OCI-M2 (cell line): ENCODE measurements at regions not wholly inside any gene's neighbourhood (a gene's known extent, or its start where the extent isn't known, plus 50 kb on each side); places are given as distances from the start of the nearest gene placed in this dataset.
"Not testable (repeated sequence)": the region's sequence is repeated elsewhere in the genome, so short reads cannot be mapped to it uniquely, and the experiment has no call there.

Source experiments
- DNase-seq: peaks from one replicate; lab custom pipeline; 2025; ENCODE audit not compliant: unreplicated experiment; lab: John Stamatoyannopoulos, UW

GRCh38 chr12:86523844-86524243 lies 267.7 kb upstream of the MGAT4C start:
- no peak for DNase-seq

- DNase-seq, result no peak
Measured at GRCh38 chr12:86521870-86522269, 265.7 kb upstream of the MGAT4C start.

GRCh38 chr12:86513226-86513625 lies 257.0 kb upstream of the MGAT4C start:
- no peak for DNase-seq

GRCh38 chr12:86496595-86496994 lies 240.4 kb upstream of the MGAT4C start:
- DNase-seq, result no peak

- no peak for DNase-seq
Measured at GRCh38 chr12:86484473-86484872, 228.3 kb upstream of the MGAT4C start.

GRCh38 chr12:86473231-86473630 lies 217.0 kb upstream of the MGAT4C start:
- DNase-seq, result no peak

- DNase-seq, result no peak
Measured at GRCh38 chr12:86456776-86457175, 200.6 kb upstream of the MGAT4C start.

GRCh38 chr12:86456241-86456640 lies 200.1 kb upstream of the MGAT4C start:
- DNase-seq, result no peak

- DNase-seq, result no peak
Measured at GRCh38 chr12:86445356-86445755, 189.2 kb upstream of the MGAT4C start.

GRCh38 chr12:86435053-86435452 lies 178.9 kb upstream of the MGAT4C start:
- DNase-seq, result no peak

GRCh38 chr12:86429824-86430223 lies 173.6 kb upstream of the MGAT4C start:
- no peak for DNase-seq

GRCh38 chr12:86421333-86421732 lies 165.1 kb upstream of the MGAT4C start:
- DNase-seq, result no peak

- no peak for DNase-seq
Measured at GRCh38 chr12:86414201-86414600, 158.0 kb upstream of the MGAT4C start.

GRCh38 chr12:86411710-86412109 lies 155.5 kb upstream of the MGAT4C start:
- DNase-seq, result no peak

GRCh38 chr12:86407620-86408208 lies 151.5 kb upstream of the MGAT4C start:
- no peak for DNase-seq

- DNase-seq, result no peak
Measured at GRCh38 chr12:86389949-86390348, 133.8 kb upstream of the MGAT4C start.

- DNase-seq, result no peak
Measured at GRCh38 chr12:86387591-86388145, 131.5 kb upstream of the MGAT4C start.

GRCh38 chr12:86383759-86384158 lies 127.6 kb upstream of the MGAT4C start:
- not testable (repeated sequence) for DNase-seq

- no peak for DNase-seq
Measured at GRCh38 chr12:86379337-86379736, 123.1 kb upstream of the MGAT4C start.

GRCh38 chr12:86376052-86376451 lies 119.9 kb upstream of the MGAT4C start:
- no peak for DNase-seq

- no peak for DNase-seq
Measured at GRCh38 chr12:86373813-86374212, 117.6 kb upstream of the MGAT4C start.

GRCh38 chr12:86367137-86367536 lies 110.9 kb upstream of the MGAT4C start:
- DNase-seq, result no peak

- no peak for DNase-seq
Measured at GRCh38 chr12:86349196-86349595, 93.0 kb upstream of the MGAT4C start.
